Endothelial cell of umbilical vein (primary cell): ENCODE measurements at regions not wholly inside any gene's neighbourhood (a gene's known extent, or its start where the extent isn't known, plus 50 kb on each side); places are given as distances from the start of the nearest gene placed in this dataset.

Source experiments
- BruUV-seq: library from RNA; stranded (reverse); fragments of 400-500 nt; replicated peaks from 2 replicates; lab custom pipeline; 2021; lab: Mats Ljungman, UMichigan
- CTCF ChIA-PET: fragments of 300-600, 350-600 bp; sonication (Branson Sonifier 250); formaldehyde crosslinking; loops from one replicate; lab custom pipeline; 2021; ENCODE audit warnings: antibody characterized with exemption, inconsistent platforms; lab: Charles Lee
- POLR2A ChIA-PET: fragments of 300-600, 350-600 bp; sonication (Branson Sonifier 250); formaldehyde crosslinking; loops from one replicate; lab custom pipeline; 2021; ENCODE audit warnings: antibody characterized with exemption, inconsistent platforms; lab: Charles Lee
- DNase-seq: peaks from one replicate; pipeline ENCODE4 v3.0.0-alpha.2; 2011; ENCODE audit warnings: low read depth, low spot score
- FAIRE-seq: peaks from 2 replicates; lab custom pipeline; 2011; peaks lifted over from hg19 to GRCh38; lab: Jason Lieb, UNC
- H2AFZ ChIP-seq: 2 replicates; pipeline ENCODE4 v1.6.0; 2012; ENCODE audit warnings: low read depth, low read length, control low read depth, inconsistent platforms
- H3K27ac ChIP-seq: 2 replicates; pipeline ENCODE4 v1.5.1; 2011; ENCODE audit warnings: low read depth, mild to moderate bottlenecking, control low read depth, low read length, moderate library complexity; ENCODE audit not compliant: insufficient read depth
- H3K27me3 ChIP-seq, 2 experiments: 2 replicates each; pipeline versions ENCODE4 v1.6.0 to v1.6.1; 2011; ENCODE audit warnings: low read length in 2 of 2, mixed read lengths in 1 of 2; ENCODE audit not compliant: control insufficient read depth in 2 of 2, insufficient read depth in 2 of 2
- H3K36me3 ChIP-seq, 2 experiments: 2 replicates in 1 of 2; 3 replicates in 1 of 2; pipeline ENCODE4 v1.5.1; 2011; ENCODE audit warnings: low read length in 2 of 2, mild to moderate bottlenecking in 1 of 2, moderate library complexity in 1 of 2; ENCODE audit not compliant: control insufficient read depth in 2 of 2, insufficient read depth in 2 of 2; ENCODE audit errors: extremely low read depth in 1 of 2
- H3K4me1 ChIP-seq: 3 replicates; pipeline ENCODE4 v1.5.1; 2011; ENCODE audit warnings: mild to moderate bottlenecking, low read length; ENCODE audit not compliant: control insufficient read depth, insufficient read depth; ENCODE audit errors: extremely low read depth
- H3K4me2 ChIP-seq: 2 replicates; pipeline ENCODE4 v1.6.1; 2011; ENCODE audit warnings: low read length, control low read depth, mixed read lengths; ENCODE audit not compliant: insufficient read depth
- H3K4me3 ChIP-seq, 3 experiments: fragments of 200-600 bp in 1 of 3; sonication (generic), shearing (Covaris generic) in 1 of 3; replicated peaks in 1 of 3; 2 replicates each; pipeline ENCODE4 v1.5.1; 2011 to 2016; ENCODE audit warnings: control low read depth in 3 of 3, low read length in 3 of 3, mild to moderate bottlenecking in 2 of 3, inconsistent platforms in 1 of 3, low read depth in 1 of 3, moderate library complexity in 1 of 3; ENCODE audit not compliant: insufficient read depth in 1 of 3
- H3K79me2 ChIP-seq: 2 replicates; pipeline ENCODE4 v1.6.0; 2012; ENCODE audit warnings: low read length, inconsistent platforms; ENCODE audit not compliant: control insufficient read depth, insufficient read depth
- H3K9ac ChIP-seq: replicated peaks from 2 replicates; pipeline ENCODE3; 2011; ENCODE audit warnings: low read length, control low read depth; ENCODE audit not compliant: insufficient read depth; ENCODE audit errors: extremely low read depth
- H3K9me1 ChIP-seq: replicated peaks from 3 replicates; pipeline ENCODE4 v1.6.0; 2011; ENCODE audit warnings: mild to moderate bottlenecking, low read length; ENCODE audit not compliant: control insufficient read depth, insufficient read depth; ENCODE audit errors: extremely low read depth
- H3K9me3 ChIP-seq: replicated peaks from 2 replicates; pipeline ENCODE4 v1.5.1; 2012; ENCODE audit warnings: low read length, inconsistent platforms; ENCODE audit not compliant: control insufficient read depth, insufficient read depth
- H4K20me1 ChIP-seq: replicated peaks from 2 replicates; pipeline ENCODE3; 2011; ENCODE audit warnings: mild to moderate bottlenecking, low read length; ENCODE audit not compliant: control insufficient read depth, insufficient read depth; ENCODE audit errors: extremely low read depth
- FOS ChIP-seq: IDR thresholded peaks from 2 replicates; pipeline ENCODE4 v1.6.1; 2011; ENCODE audit warnings: mild to moderate bottlenecking, low read length, moderate library complexity, borderline replicate concordance; ENCODE audit not compliant: insufficient read depth
- MYC ChIP-seq: IDR thresholded peaks from one replicate; pipeline ENCODE4 v1.6.1; 2011; ENCODE audit warnings: mild to moderate bottlenecking, low read depth, low read length
- dilution Hi-C: fragments of 300-500 bp; cut with MboI; formaldehyde crosslinking; loops from one replicate; pipeline ENCODE4 v1.15.0; 2019; ENCODE audit warnings: low sequenced_read_pairs; ENCODE audit not compliant: extremely low pct_ligation_motif_present
- intact Hi-C: fragments of 100-400 bp; cut with micrococcal nuclease; formaldehyde crosslinking; loops from one replicate; pipeline ENCODE4 v1.10.0; 2022

GRCh38 chr1:184157394-184157742 is 105.8 kb downstream of the TSEN15 start:
- no peak for TF ChIP-seq MYC
- FAIRE-seq (no peak), DNase-seq (no peak)
- H2AFZ ChIP-seq: no peak overlapping the region
- dilution Hi-C loops: no loop called here
- H3K9me3 ChIP-seq: no peaks in the 10 kb centered on the region
- no peaks in the 10 kb centered on the region for H4K20me1 ChIP-seq
- H3K4me2 ChIP-seq: no peak overlapping the region
- H3K4me3 ChIP-seq: no peak overlapping the region
- H3K9ac ChIP-seq: no peak overlapping the region
- no TSS peak for BruUV-seq
- no peaks in the 10 kb centered on the region for H3K36me3 ChIP-seq
- peaks cover 18% of the 10 kb centered on the region for H3K4me1 ChIP-seq
- H3K27me3 ChIP-seq: no peaks in the 10 kb centered on the region
- intact Hi-C loops: no loop called here
- CTCF ChIA-PET: no interaction called here
- H3K27ac ChIP-seq: no peak overlapping the region
- POLR2A ChIA-PET: no interaction called here
- no peaks in the 10 kb centered on the region for H3K79me2 ChIP-seq
- H3K9me1 ChIP-seq: no peaks in the 10 kb centered on the region

GRCh38 chr1:184158896-184159681 is 107.6 kb downstream of the TSEN15 start:
- FAIRE-seq: no peak
- Histone ChIP-seq H3K27ac (no peak overlapping the region), H2AFZ (no peak overlapping the region), H3K79me2 (no peaks in the 10 kb centered on the region), H3K4me1 (peaks cover 1% of the 10 kb centered on the region), H3K9ac (no peak overlapping the region), H3K4me2 (no peak overlapping the region), H3K9me1 (no peaks in the 10 kb centered on the region), H3K27me3 (no peaks in the 10 kb centered on the region), H3K4me3 (no peak overlapping the region), H3K36me3 (no peaks in the 10 kb centered on the region), H3K9me3 (no peaks in the 10 kb centered on the region), H4K20me1 (no peaks in the 10 kb centered on the region)
- dilution Hi-C loops (no loop called here), intact Hi-C loops (no loop called here)
- ChIA-PET CTCF (no interaction called here), POLR2A (no interaction called here)
- TF ChIP-seq FOS: no peak
- DNase-seq: no peak
- no TSS peak for BruUV-seq
